Thyroid gland (tissue), 4 donors: ENCODE measurements at regions not wholly inside any gene's neighbourhood (a gene's known extent, or its start where the extent isn't known, plus 50 kb on each side); places are given as distances from the start of the nearest gene placed in this dataset.

Source experiments
- POLR2A ChIP-seq, 2 donors: fragments of 450-650 bp; IDR thresholded peaks; one replicate each; pipeline ENCODE4 v1.6.1; 2017; ENCODE audit warnings: antibody characterized with exemption in 2 of 2, mild to moderate bottlenecking in 2 of 2, moderate library complexity in 1 of 2
- TF ChIP-seq, protein P1 (sequence below), 6 experiments: fragments of 200-600 bp in 3 of 6; fragments of 450-650 bp in 3 of 6; sonication (generic) in 3 of 6; IDR thresholded peaks; one replicate each; pipeline ENCODE4 v1.5.1; 2016 to 2019; ENCODE audit warnings: antibody characterized with exemption in 6 of 6, mild to moderate bottlenecking in 2 of 6, inconsistent platforms in 1 of 6, moderate library complexity in 1 of 6

GRCh38 chr10:130363899-130364445 is 227.8 kb downstream of the GLRX3 start:
- TF ChIP-seq, protein P1, sequence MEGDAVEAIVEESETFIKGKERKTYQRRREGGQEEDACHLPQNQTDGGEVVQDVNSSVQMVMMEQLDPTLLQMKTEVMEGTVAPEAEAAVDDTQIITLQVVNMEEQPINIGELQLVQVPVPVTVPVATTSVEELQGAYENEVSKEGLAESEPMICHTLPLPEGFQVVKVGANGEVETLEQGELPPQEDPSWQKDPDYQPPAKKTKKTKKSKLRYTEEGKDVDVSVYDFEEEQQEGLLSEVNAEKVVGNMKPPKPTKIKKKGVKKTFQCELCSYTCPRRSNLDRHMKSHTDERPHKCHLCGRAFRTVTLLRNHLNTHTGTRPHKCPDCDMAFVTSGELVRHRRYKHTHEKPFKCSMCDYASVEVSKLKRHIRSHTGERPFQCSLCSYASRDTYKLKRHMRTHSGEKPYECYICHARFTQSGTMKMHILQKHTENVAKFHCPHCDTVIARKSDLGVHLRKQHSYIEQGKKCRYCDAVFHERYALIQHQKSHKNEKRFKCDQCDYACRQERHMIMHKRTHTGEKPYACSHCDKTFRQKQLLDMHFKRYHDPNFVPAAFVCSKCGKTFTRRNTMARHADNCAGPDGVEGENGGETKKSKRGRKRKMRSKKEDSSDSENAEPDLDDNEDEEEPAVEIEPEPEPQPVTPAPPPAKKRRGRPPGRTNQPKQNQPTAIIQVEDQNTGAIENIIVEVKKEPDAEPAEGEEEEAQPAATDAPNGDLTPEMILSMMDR (IDR thresholded peaks at IDR 0.05) = no peak
- no peak for TF ChIP-seq POLR2A (IDR thresholded peaks at IDR 0.05)
